NT2/D1 (cell line): ENCODE measurements at regions not wholly inside any gene's neighbourhood (a gene's known extent, or its start where the extent isn't known, plus 50 kb on each side); places are given as distances from the start of the nearest gene placed in this dataset.

Experiments used
- SUZ12 ChIP-seq: IDR thresholded peaks from 2 replicates; pipeline ENCODE4 v1.6.1; 2011; ENCODE audit not compliant: insufficient read length, insufficient read depth; ENCODE audit errors: extremely low read depth
- YY1 ChIP-seq: IDR thresholded peaks from 2 replicates; pipeline ENCODE4 v1.6.1; 2011; ENCODE audit not compliant: insufficient read length, insufficient read depth
- ZNF274 ChIP-seq: IDR thresholded peaks from 2 replicates; pipeline ENCODE4 v1.6.1; 2011; ENCODE audit warnings: mild to moderate bottlenecking, low read depth, low read length

- TF ChIP-seq YY1: no peak
- TF ChIP-seq SUZ12: no peak
- no peak for TF ChIP-seq ZNF274
These were observed 64.1 kb upstream of the SCAF4 start for GRCh38 chr21:31795992-31796391.
